Tibial artery (tissue), 4 donors: ENCODE measurements at regions not wholly inside any gene's neighbourhood (a gene's known extent, or its start where the extent isn't known, plus 50 kb on each side); places are given as distances from the start of the nearest gene placed in this dataset.

Experiments used
- DNase-seq, 2 donors: peaks; one replicate each; pipeline ENCODE4 v3.0.0-alpha.2; 2019
- H3K27ac ChIP-seq, 2 donors: fragments of 200-600 bp; sonication (generic) in 1 of 2; 1 replicate in 1 of 2; 2 replicates in 1 of 2; pipeline ENCODE4 v1.5.1; 2018 to 2019; ENCODE audit warnings: mild to moderate bottlenecking in 1 of 2
- H3K27me3 ChIP-seq, 2 donors: fragments of 200-600 bp; sonication (generic) in 1 of 2; one replicate each; pipeline versions ENCODE4 v1.5.1 to v1.6.0; 2016 to 2019
- H3K36me3 ChIP-seq, 3 donors: fragments of 200-600 bp; sonication (generic) in 2 of 3; one replicate each; pipeline ENCODE4 v1.5.1; 2016 to 2019; ENCODE audit warnings: mild to moderate bottlenecking in 2 of 3
- H3K4me1 ChIP-seq, 4 donors: fragments of 200-600 bp; sonication (generic) in 2 of 4; 1 replicate in 3 of 4; 2 replicates in 1 of 4; pipeline ENCODE4 v1.5.1; 2016 to 2019
- H3K4me3 ChIP-seq, 2 donors: fragments of 200-600 bp; sonication (generic) in 1 of 2; 1 replicate in 1 of 2; 2 replicates in 1 of 2; pipeline ENCODE4 v1.5.1; 2018 to 2019; ENCODE audit warnings: mild to moderate bottlenecking in 2 of 2
- H3K9me3 ChIP-seq, 3 donors: fragments of 200-600 bp; sonication (generic) in 1 of 3; one replicate each; pipeline ENCODE4 v1.5.1; 2016 to 2019
- CTCF ChIP-seq, 2 experiments: fragments of 200-600 bp in 1 of 2; fragments of 450-650 bp in 1 of 2; IDR thresholded peaks; one replicate each; pipeline ENCODE4 v1.5.1; 2017 to 2019; ENCODE audit warnings: antibody characterized with exemption in 2 of 2, mild to moderate bottlenecking in 1 of 2, moderate library complexity in 1 of 2
- intact Hi-C: fragments of 100-400 bp; cut with DNase I; formaldehyde crosslinking; loops from one replicate; pipeline ENCODE4 v1.15.0; 2023; ENCODE audit warnings: low total_unique reads

- Histone ChIP-seq H3K4me3 (no peak overlapping the region), H3K9me3 (no peaks in the 10 kb centered on the region), H3K27ac (peak overlapping the region; percentile 7 to 17), H3K4me1 (peaks cover 0 to 21% (median 15%) of the 10 kb centered on the region in 4 donors), H3K27me3 (no peaks in the 10 kb centered on the region), H3K36me3 (no peaks in the 10 kb centered on the region)
- intact Hi-C loops = no loop called here
- no peak for TF ChIP-seq CTCF (IDR thresholded peaks at IDR 0.05)
- DNase-seq = no peak
These were observed 81.6 kb upstream of the MPDZ start for GRCh38 chr9:13361076-13361475.

- Histone ChIP-seq H3K27ac (no peak overlapping the region), H3K36me3 (no peaks in the 10 kb centered on the region), H3K4me1 (peaks cover 0 to 21% (median 15%) of the 10 kb centered on the region in 4 donors), H3K4me3 (no peak overlapping the region), H3K27me3 (no peaks in the 10 kb centered on the region), H3K9me3 (no peaks in the 10 kb centered on the region)
- TF ChIP-seq CTCF (IDR thresholded peaks at IDR 0.05) = no peak
- intact Hi-C loops = no loop called here
- DNase-seq = no peak
These were observed 80.7 kb upstream of the MPDZ start for GRCh38 chr9:13360188-13360587.

- TF ChIP-seq CTCF (IDR thresholded peaks at IDR 0.05) = no peak
- DNase-seq = no peak
- H3K27ac ChIP-seq = peak overlapping the region; percentile 5
These were observed 78.6 kb upstream of the MPDZ start for GRCh38 chr9:13358128-13358527.

GRCh38 chr9:13354733-13355132 is 75.2 kb upstream of the MPDZ start:
- no peak for TF ChIP-seq CTCF (IDR thresholded peaks at IDR 0.05)
- no peak overlapping the region for H3K4me3 ChIP-seq
- DNase-seq = no peak
- H3K4me1 ChIP-seq = peaks cover 0 to 15% (median 10%) of the 10 kb centered on the region in 4 donors
- no peaks in the 10 kb centered on the region for H3K9me3 ChIP-seq
- intact Hi-C loops = loop anchor here (10.0 kb wide), 2 partner anchors 70 to 1070 kb away; no protein-coding TSS in a partner anchor
- no peak overlapping the region for H3K27ac ChIP-seq
- no peaks in the 10 kb centered on the region for H3K36me3 ChIP-seq
- H3K27me3 ChIP-seq = no peaks in the 10 kb centered on the region

More at GRCh38 chr9:13358128-13358527, 78.6 kb upstream of the MPDZ start:
- Histone ChIP-seq H3K36me3 (no peaks in the 10 kb centered on the region), H3K27me3 (no peaks in the 10 kb centered on the region), H3K9me3 (no peaks in the 10 kb centered on the region), H3K4me3 (no peak overlapping the region), H3K4me1 (peaks cover 0 to 27% (median 15%) of the 10 kb centered on the region in 4 donors)
- intact Hi-C loops = loop anchor here (10.0 kb wide), 2 partner anchors 67 to 1067 kb away; no protein-coding TSS in a partner anchor

GRCh38 chr9:13352451-13352979 is 73.0 kb upstream of the MPDZ start:
- intact Hi-C loops = loop anchor here (10.0 kb wide), 2 partner anchors 72 to 1072 kb away; no protein-coding TSS in a partner anchor
- TF ChIP-seq CTCF (IDR thresholded peaks at IDR 0.05) = no peak

More at GRCh38 chr9:13352451-13352979, 73.0 kb upstream of the MPDZ start:
- no peak overlapping the region for H3K27ac ChIP-seq
- peaks cover 0 to 6% (median 2%) of the 10 kb centered on the region in 4 donors for H3K4me1 ChIP-seq
- H3K4me3 ChIP-seq = no peak overlapping the region
- H3K9me3 ChIP-seq = no peaks in the 10 kb centered on the region
- no peaks in the 10 kb centered on the region for H3K36me3 ChIP-seq
- no peak for DNase-seq
- H3K27me3 ChIP-seq = no peaks in the 10 kb centered on the region
